ENCODE measurements at regions not wholly inside any gene's neighbourhood (a gene's known extent, or its start where the extent isn't known, plus 50 kb on each side); places are given as distances from the start of the nearest gene placed in this dataset.

DNA sequence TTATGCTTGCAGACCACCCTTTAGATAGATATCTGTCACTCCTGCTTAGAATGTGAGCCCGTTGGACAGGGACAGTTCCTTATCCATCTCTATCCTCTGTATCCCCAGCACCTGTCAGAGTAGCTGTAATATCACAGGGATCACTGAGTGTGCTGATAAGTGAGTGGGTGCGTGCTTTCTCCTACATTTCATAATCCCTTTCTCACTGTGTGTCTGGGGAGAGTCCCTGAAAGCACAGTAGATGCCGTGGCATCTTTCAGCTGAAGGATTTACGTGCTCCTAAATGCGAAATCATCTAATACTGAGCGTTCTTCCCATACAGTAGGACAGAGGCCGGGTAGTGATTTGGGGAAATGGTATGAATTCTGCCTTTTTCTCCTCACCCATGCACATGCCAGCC lies 198.9 kb upstream of the SASH1 start:
- Histone ChIP-seq H3K9me3 (no peaks in the 10 kb centered on the region), H3K27me3 (no peaks in the 10 kb centered on the region), H3K4me3 (no peak overlapping the region), H3K36me3 (no peaks in the 10 kb centered on the region), H3K4me1 (no peaks in the 10 kb centered on the region), H3K27ac (no peak overlapping the region)
- WGBS, 2 donors, result 74 to 78% methylated on average over 7 of the region's 7 CpGs
- no peak for DNase-seq (ENCODE audit: low spot score in 2 of 2)
- TF ChIP-seq EP300 (IDR thresholded peaks at IDR 0.05) (no peak), POLR2A (IDR thresholded peaks at IDR 0.05) (no peak)
- TF ChIP-seq, protein P1, sequence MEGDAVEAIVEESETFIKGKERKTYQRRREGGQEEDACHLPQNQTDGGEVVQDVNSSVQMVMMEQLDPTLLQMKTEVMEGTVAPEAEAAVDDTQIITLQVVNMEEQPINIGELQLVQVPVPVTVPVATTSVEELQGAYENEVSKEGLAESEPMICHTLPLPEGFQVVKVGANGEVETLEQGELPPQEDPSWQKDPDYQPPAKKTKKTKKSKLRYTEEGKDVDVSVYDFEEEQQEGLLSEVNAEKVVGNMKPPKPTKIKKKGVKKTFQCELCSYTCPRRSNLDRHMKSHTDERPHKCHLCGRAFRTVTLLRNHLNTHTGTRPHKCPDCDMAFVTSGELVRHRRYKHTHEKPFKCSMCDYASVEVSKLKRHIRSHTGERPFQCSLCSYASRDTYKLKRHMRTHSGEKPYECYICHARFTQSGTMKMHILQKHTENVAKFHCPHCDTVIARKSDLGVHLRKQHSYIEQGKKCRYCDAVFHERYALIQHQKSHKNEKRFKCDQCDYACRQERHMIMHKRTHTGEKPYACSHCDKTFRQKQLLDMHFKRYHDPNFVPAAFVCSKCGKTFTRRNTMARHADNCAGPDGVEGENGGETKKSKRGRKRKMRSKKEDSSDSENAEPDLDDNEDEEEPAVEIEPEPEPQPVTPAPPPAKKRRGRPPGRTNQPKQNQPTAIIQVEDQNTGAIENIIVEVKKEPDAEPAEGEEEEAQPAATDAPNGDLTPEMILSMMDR (IDR thresholded peaks at IDR 0.05), result no peak

DNA sequence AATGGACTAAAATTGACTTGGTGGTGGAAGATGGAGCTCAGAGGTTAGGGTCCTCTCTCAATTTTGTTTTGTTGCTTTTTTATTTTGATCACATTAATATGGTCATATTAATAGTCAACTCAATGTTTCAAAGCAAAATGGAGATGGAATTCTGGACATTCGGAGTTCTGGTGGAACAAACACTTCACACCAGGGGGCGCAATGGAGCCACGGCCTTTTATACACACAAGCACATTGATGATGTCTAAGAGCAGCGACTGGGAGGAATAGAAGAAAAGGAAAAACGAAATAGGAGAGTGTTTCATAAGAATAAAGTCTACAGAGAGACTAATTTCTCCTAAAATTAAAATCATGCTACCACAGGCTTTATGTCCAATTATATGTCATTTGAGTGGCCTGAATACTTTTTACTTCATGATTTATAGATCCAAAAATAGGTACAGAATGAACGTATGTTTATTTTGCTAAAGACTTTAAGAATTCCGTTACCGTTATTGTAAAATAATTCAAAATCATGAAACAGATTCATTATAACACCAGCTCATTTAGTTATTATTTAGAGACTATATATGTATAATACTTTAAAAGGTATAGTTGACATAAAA lies 197.6 kb upstream of the SASH1 start:
- Histone ChIP-seq H3K4me3 (no peak overlapping the region), H3K9me3 (no peaks in the 10 kb centered on the region), H3K36me3 (no peaks in the 10 kb centered on the region), H3K27ac (no peak overlapping the region), H3K4me1 (no peaks in the 10 kb centered on the region), H3K27me3 (no peaks in the 10 kb centered on the region)
- WGBS, 2 donors, result 28 to 29% methylated on average over 8 of the region's 8 CpGs
- DNase-seq (ENCODE audit: low spot score in 2 of 2), result peak; percentile 56 to 79
- TF ChIP-seq EP300 (IDR thresholded peaks at IDR 0.05), result no peak
- TF ChIP-seq POLR2A (IDR thresholded peaks at IDR 0.05), result no peak
- TF ChIP-seq, protein P1 (IDR thresholded peaks at IDR 0.05), result peak; percentile 53 to 77 (median 71)

DNA sequence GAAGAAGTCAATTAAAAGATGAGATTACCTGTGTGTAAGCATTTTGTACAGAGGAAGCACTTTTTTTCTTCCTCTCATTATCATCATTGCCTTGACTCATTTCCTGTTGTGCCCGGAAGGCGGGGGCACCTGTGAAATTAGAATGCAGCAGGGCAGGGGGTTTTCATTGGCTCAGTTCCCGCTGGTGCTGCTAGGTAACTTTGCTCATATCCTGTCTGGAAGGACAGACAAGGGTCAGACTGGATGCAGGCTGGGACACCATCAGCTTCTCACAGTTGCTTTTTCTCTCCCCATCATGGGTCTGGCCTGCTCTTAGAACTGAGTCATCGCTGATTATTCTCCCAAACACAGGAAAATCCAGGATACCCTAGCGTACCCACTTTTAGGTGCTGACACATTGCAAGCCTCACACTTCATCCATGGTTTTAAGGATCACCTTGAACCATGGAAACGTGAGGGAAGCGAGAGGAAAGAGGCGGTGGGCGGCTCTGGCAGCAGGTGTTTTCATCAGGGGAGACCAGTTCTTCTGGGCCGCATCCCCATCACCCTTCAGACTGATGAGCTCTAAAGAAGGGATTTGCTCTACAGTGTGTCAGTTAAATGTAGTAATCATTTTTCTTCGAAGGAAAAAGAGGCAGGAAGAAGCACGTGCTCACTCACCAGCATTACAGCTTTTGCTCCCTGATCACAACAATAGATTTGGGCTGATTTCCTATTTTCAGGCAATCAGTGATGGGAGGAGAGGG lies 195.7 kb upstream of the SASH1 start:
- DNase-seq (ENCODE audit: low spot score in 2 of 2), result no peak
- Histone ChIP-seq H3K9me3 (no peaks in the 10 kb centered on the region), H3K4me3 (no peak overlapping the region), H3K27me3 (no peaks in the 10 kb centered on the region), H3K27ac (no peak overlapping the region), H3K36me3 (no peaks in the 10 kb centered on the region), H3K4me1 (no peaks in the 10 kb centered on the region)
- WGBS, 2 donors, result 83 to 85% methylated on average over 12 of the region's 12 CpGs
- TF ChIP-seq POLR2A (IDR thresholded peaks at IDR 0.05) (no peak), EP300 (IDR thresholded peaks at IDR 0.05) (no peak)
- TF ChIP-seq, protein P1 (IDR thresholded peaks at IDR 0.05), result no peak

DNA sequence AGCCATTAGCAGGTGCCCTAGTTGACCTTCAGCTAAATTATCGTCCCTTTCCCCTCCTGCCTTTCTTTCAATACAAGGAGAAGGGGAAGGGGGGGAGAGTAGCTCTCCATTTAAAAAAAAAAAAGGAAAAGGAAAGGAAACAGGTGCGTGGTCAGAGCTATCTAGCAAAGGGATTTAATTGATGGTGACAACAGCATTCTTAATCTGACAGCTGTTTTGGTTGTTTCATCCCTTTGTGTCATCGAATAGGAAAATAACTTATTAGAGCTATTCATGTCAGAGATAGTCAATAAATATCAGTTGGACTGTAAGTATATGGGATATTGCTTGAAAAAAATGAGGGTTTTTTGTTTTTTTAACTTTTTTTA lies 195.2 kb upstream of the SASH1 start:
- no peaks in the 10 kb centered on the region for H3K4me1 ChIP-seq
- H3K27ac ChIP-seq, result no peak overlapping the region
- no peak overlapping the region for H3K4me3 ChIP-seq
- WGBS, 2 donors, result 66 to 74% methylated on average over 3 of the region's 3 CpGs
- DNase-seq (ENCODE audit: low spot score in 2 of 2), result no peak
- TF ChIP-seq EP300 (IDR thresholded peaks at IDR 0.05), result no peak
- TF ChIP-seq POLR2A (IDR thresholded peaks at IDR 0.05), result no peak
- TF ChIP-seq, protein P1 (IDR thresholded peaks at IDR 0.05), result no peak
- H3K36me3 ChIP-seq, result no peaks in the 10 kb centered on the region
- no peaks in the 10 kb centered on the region for H3K9me3 ChIP-seq
- no peaks in the 10 kb centered on the region for H3K27me3 ChIP-seq

DNA sequence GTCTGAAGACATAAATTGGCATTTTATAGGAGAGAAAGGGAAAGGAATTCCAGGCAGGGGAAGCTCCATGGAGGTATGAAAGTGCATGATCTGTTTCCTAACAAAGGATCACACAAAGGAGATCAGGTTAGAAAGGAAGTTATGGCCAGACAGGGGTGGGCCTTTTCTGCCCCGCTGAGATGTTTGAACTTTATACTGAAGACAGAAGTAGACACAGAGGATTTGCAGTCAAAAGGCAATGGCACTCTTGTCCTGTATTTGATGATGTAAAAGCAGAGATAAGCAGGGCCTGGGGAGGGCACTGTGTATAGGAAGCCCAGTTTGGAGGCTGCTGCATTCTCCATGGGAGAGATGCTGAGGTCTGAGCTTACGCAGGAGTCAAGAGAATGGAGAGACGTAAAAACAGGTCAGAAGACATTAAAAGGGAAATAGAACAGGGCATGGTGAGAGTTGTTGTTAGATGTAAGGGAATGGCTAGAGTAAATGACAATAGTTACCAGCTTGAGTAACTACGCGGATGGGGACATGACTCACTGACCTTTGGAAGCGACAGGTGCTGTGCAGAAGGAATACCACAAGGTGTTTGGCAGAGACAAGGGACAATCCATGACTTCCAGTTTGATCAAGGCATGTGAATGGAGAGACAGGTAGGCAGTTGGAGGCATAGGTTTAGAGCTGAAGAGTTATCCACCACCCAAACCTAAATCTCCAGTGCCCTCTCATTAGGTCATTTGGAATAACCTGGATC lies 190.6 kb upstream of the SASH1 start:
- no peaks in the 10 kb centered on the region for H3K9me3 ChIP-seq
- H3K4me3 ChIP-seq, result no peak overlapping the region
- H3K27ac ChIP-seq, result no peak overlapping the region
- WGBS, 2 donors, result 89 to 93% methylated on average over 6 of the region's 6 CpGs
- H3K4me1 ChIP-seq, result no peaks in the 10 kb centered on the region
- DNase-seq (ENCODE audit: low spot score in 2 of 2), result no peak
- H3K36me3 ChIP-seq, result no peaks in the 10 kb centered on the region
- H3K27me3 ChIP-seq, result no peaks in the 10 kb centered on the region
- TF ChIP-seq EP300 (IDR thresholded peaks at IDR 0.05) (no peak), POLR2A (IDR thresholded peaks at IDR 0.05) (no peak)
- TF ChIP-seq, protein P1 (IDR thresholded peaks at IDR 0.05), result no peak

Measured in tibial nerve (tissue), 4 donors.